NT2/D1 (cell line): ENCODE measurements at regions not wholly inside any gene's neighbourhood (a gene's known extent, or its start where the extent isn't known, plus 50 kb on each side); places are given as distances from the start of the nearest gene placed in this dataset.

Experiments used
- DNase-seq: peaks from one replicate; pipeline ENCODE4 v3.0.0-alpha.2; 2011; ENCODE audit warnings: low read depth, low spot score
- H3K27me3 ChIP-seq: 2 replicates; pipeline ENCODE4 v1.6.0; 2011; ENCODE audit warnings: mild to moderate bottlenecking; ENCODE audit not compliant: insufficient read length, insufficient read depth
- H3K36me3 ChIP-seq: 2 replicates; pipeline ENCODE4 v1.6.1; 2011; ENCODE audit warnings: mild to moderate bottlenecking, low read length, mixed read lengths; ENCODE audit not compliant: insufficient read depth, insufficient read length
- H3K4me1 ChIP-seq: 2 replicates; pipeline ENCODE4 v1.5.1; 2011; ENCODE audit not compliant: insufficient read depth, insufficient read length
- H3K4me3 ChIP-seq: 2 replicates; pipeline ENCODE4 v1.5.1; 2011; ENCODE audit warnings: low read depth; ENCODE audit not compliant: insufficient read length
- H3K9ac ChIP-seq: 2 replicates; pipeline ENCODE4 v1.6.0; 2011; ENCODE audit warnings: low read depth; ENCODE audit not compliant: insufficient read length
- H3K9me3 ChIP-seq: 2 replicates; pipeline ENCODE4 v1.5.1; 2011; ENCODE audit warnings: mild to moderate bottlenecking, low read length; ENCODE audit not compliant: insufficient read depth
- SUZ12 ChIP-seq: IDR thresholded peaks from 2 replicates; pipeline ENCODE4 v1.6.1; 2011; ENCODE audit not compliant: insufficient read length, insufficient read depth; ENCODE audit errors: extremely low read depth
- YY1 ChIP-seq: IDR thresholded peaks from 2 replicates; pipeline ENCODE4 v1.6.1; 2011; ENCODE audit not compliant: insufficient read length, insufficient read depth
- ZNF274 ChIP-seq: IDR thresholded peaks from 2 replicates; pipeline ENCODE4 v1.6.1; 2011; ENCODE audit warnings: mild to moderate bottlenecking, low read depth, low read length

DNA sequence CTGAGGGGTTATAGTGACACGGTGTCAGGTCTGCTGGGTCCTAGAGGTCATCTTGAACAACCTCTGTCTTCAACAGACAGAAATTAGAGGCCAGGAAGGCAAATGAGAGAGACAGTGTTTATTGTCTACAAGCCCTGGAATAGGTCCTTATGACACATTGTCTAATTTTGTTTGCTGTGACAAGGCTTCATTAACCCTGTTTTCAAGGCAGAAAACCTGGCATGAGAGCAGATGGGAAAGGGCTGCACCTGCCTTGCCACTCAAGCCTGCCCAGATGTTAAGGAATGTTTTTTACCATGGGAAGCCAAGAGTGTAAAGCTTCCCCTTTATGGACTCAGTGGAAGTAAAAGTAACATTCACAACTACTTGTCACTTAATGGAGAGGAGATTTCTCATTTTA lies 275.3 kb downstream of the KCNS3 start:
- TF ChIP-seq SUZ12 = no peak
- TF ChIP-seq YY1 = no peak
- Histone ChIP-seq H3K36me3 (no peaks in the 10 kb centered on the region), H3K9me3 (no peaks in the 10 kb centered on the region), H3K4me3 (no peak overlapping the region), H3K27me3 (no peaks in the 10 kb centered on the region), H3K4me1 (no peaks in the 10 kb centered on the region), H3K9ac (no peak overlapping the region)
- no peak for DNase-seq

DNA sequence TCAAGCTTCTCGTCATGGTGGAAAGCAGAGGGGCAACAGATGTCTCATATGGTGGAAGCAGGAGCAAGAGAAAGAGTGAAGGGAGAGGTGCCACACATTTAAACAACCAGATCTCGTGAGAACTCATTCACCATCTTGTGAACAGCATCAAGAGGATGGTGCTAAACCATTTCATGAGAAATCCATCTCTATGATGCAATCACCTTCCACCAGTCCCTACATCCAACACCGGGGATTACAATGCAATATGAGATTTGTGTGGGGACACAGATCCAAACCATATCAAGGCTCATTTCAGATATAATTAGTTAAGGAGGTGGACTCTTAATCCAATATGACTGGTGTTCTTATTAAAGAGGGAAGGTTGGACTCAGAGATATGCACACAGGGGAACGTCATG lies 272.8 kb downstream of the KCNS3 start:
- Histone ChIP-seq H3K9me3 (no peaks in the 10 kb centered on the region), H3K36me3 (no peaks in the 10 kb centered on the region), H3K4me3 (no peak overlapping the region), H3K9ac (no peak overlapping the region), H3K27me3 (no peaks in the 10 kb centered on the region), H3K4me1 (no peaks in the 10 kb centered on the region)
- TF ChIP-seq ZNF274 (no peak), YY1 (no peak), SUZ12 (no peak)
- DNase-seq = no peak

DNA sequence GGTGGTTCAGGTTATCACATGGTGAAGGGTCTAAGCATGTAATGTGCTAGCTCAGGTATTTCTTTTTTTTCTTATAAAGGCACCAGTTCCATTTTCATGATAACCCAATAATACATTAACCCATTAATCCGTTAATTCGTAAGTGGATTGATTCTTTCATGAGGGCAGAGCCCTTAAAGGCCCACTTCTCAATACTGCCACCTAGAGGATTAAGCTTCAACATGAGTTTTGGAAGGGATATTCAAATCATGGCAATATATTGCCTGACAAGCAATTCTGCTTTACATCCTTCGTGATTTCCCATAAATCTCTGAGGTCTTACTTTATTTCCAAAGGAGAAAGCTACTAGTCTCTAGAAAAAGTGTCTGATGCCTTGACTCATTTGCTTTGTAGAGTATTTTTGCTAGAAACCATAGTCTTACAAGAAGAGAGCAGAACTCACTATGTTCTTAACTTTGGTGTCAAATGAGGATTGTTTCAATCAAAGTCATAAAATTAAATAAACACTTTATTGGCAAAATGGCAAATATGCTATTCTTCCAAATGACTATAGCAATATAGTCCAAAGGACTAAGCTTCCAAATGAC lies 271.3 kb downstream of the KCNS3 start:
- no peak overlapping the region for H3K4me3 ChIP-seq

DNA sequence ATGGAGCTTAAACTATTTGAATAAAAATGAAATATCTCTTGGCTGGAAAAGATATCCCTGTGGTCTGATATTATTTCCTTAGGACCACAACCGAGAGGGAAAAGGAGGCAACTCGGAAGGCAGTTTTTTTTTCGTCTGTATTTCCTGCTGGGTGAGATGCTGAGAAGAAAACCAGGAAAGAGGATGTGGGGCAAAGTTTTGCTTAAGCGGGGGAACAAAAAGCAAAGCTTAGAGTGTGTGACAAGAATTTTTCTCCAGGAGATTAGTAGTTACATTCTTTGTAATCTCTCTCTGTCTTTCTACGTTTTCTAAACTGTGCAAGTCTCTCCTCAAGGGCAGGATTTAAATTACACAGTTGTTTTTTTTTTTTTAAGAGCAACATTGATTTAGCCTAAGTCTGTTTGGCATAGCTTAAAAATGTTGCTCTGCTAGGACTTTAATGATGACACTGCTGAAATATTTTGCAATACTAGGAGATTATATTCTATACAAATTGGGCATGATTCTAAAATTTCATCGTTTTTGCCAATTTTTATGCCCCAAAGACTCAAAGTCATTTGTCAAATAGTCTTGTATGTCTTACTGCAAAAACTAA lies 258.5 kb downstream of the KCNS3 start:
- Histone ChIP-seq H3K27me3 (no peaks in the 10 kb centered on the region), H3K4me1 (no peaks in the 10 kb centered on the region), H3K36me3 (no peaks in the 10 kb centered on the region), H3K4me3 (no peak overlapping the region), H3K9me3 (no peaks in the 10 kb centered on the region), H3K9ac (no peak overlapping the region)
- DNase-seq = no peak
- TF ChIP-seq SUZ12 (no peak), ZNF274 (no peak), YY1 (no peak)

More for the DNA sequence above, 271.3 kb downstream of the KCNS3 start:
- TF ChIP-seq SUZ12 = no peak
- TF ChIP-seq YY1 = no peak
- no peak for TF ChIP-seq ZNF274
- Histone ChIP-seq H3K9me3 (no peaks in the 10 kb centered on the region), H3K4me1 (no peaks in the 10 kb centered on the region), H3K36me3 (no peaks in the 10 kb centered on the region), H3K27me3 (no peaks in the 10 kb centered on the region), H3K9ac (no peak overlapping the region)
- peak; percentile 38 for DNase-seq

DNA sequence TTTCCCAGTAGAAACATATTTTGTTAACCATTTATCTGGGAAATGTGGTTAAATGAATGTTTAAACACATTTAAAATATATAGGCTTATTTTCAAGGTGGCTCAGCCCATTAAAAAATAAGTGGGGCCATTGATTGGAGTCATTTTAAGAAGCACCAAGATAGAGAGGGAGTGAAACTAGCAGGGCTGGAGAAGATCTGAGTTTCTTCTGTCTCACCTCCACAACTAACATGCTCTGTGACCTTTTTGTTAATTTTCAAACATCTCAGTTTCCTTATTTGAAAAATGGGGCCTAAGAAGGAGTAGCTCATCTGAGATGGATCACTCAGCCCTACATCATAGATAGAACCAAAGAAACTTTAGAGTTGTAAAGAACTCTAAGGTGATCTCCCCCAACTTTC lies 254.8 kb downstream of the KCNS3 start:
- Histone ChIP-seq H3K4me1 (no peaks in the 10 kb centered on the region), H3K27me3 (no peaks in the 10 kb centered on the region), H3K9ac (no peak overlapping the region), H3K36me3 (no peaks in the 10 kb centered on the region), H3K9me3 (no peaks in the 10 kb centered on the region), H3K4me3 (no peak overlapping the region)
- DNase-seq = no peak
- TF ChIP-seq SUZ12 (no peak), YY1 (no peak), ZNF274 (no peak)

DNA sequence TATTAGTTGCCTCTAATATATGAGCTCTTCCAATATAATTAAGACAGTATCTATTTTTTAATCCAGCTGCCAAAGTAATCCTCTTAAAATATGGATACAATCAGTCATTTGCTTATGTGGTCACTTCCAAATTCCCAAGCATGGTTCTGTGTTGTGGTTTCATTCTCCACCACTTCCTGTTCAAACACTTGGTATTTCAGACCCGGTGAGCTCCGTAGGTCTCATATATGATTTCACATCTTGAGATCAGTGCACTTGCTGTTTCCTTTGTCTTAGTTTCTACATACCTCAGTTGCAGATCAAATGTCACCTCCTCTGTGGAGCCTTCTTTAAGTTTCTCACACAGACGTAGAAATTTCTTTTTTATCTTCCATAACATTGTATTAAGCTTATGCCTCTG lies 254.2 kb downstream of the KCNS3 start:
- no peak overlapping the region for H3K9ac ChIP-seq
- no peaks in the 10 kb centered on the region for H3K4me1 ChIP-seq
- TF ChIP-seq ZNF274 = no peak
- no peak for TF ChIP-seq SUZ12
- TF ChIP-seq YY1 = no peak
- no peak for DNase-seq
- H3K27me3 ChIP-seq = no peaks in the 10 kb centered on the region
- no peaks in the 10 kb centered on the region for H3K9me3 ChIP-seq
- no peaks in the 10 kb centered on the region for H3K36me3 ChIP-seq
- H3K4me3 ChIP-seq = no peak overlapping the region

DNA sequence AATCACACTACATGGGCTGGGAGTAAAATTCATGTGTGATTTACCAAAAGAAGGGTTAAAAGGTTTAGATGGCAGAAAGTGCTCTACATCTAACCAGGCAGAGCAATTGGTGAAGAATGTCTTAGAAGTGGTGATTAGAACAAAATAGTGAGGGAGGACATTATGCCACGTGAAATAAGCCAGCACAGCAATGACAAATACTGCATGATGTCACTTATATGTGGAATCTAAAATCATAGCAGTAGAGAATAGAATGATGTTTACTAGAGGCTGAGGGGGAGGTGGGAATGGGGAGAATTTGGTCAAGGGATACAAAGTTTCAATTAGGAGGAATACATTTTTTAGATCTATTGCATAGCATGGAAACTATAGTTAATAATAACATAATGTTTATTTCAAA lies 253.3 kb downstream of the KCNS3 start:
- no peaks in the 10 kb centered on the region for H3K9me3 ChIP-seq
- DNase-seq = no peak
- H3K36me3 ChIP-seq = no peaks in the 10 kb centered on the region
- H3K4me3 ChIP-seq = no peak overlapping the region
- H3K27me3 ChIP-seq = no peaks in the 10 kb centered on the region
- TF ChIP-seq ZNF274 (no peak), YY1 (no peak), SUZ12 (no peak)
- H3K9ac ChIP-seq = no peak overlapping the region
- no peaks in the 10 kb centered on the region for H3K4me1 ChIP-seq

DNA sequence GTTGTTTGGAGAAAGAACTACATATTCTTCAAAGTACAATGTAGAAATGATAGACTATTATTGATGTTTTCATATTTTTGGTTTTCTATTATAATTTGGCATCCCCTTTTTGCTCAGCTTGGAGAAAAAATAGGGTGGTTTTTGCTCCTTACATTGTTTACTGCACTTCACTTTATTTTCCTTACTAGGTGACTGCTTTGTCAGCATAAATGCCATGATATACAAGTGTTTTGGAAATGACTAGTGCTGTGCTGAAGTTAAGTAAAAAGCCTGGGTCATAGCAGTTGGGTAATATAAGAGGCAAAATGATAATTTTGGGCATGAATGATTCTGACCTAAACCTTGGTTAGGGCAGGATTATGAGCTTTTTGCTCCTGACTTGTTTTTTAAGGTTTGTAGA lies 250.9 kb downstream of the KCNS3 start:
- Histone ChIP-seq H3K4me1 (no peaks in the 10 kb centered on the region), H3K9ac (no peak overlapping the region), H3K36me3 (no peaks in the 10 kb centered on the region), H3K9me3 (no peaks in the 10 kb centered on the region), H3K4me3 (no peak overlapping the region), H3K27me3 (no peaks in the 10 kb centered on the region)
- DNase-seq = no peak
- no peak for TF ChIP-seq ZNF274
- TF ChIP-seq SUZ12 = no peak
- TF ChIP-seq YY1 = no peak
